Loucy (cell line): ENCODE measurements at regions not wholly inside any gene's neighbourhood (a gene's known extent, or its start where the extent isn't known, plus 50 kb on each side); places are given as distances from the start of the nearest gene placed in this dataset.

Experiments
- EZH2phosphoT487 ChIP-seq: fragments of 200-600 bp; IDR thresholded peaks from 2 replicates; pipeline ENCODE4 v1.6.1; 2018; ENCODE audit warnings: antibody characterized with exemption, mild to moderate bottlenecking, moderate library complexity, borderline replicate concordance
- TF ChIP-seq, protein P1 (sequence below): fragments of 200-600 bp; sonication (generic); conservative IDR thresholded peaks from 2 replicates; pipeline ENCODE4 v1.5.1; 2014; ENCODE audit warnings: mild to moderate bottlenecking, antibody characterized with exemption, low read length

DNA sequence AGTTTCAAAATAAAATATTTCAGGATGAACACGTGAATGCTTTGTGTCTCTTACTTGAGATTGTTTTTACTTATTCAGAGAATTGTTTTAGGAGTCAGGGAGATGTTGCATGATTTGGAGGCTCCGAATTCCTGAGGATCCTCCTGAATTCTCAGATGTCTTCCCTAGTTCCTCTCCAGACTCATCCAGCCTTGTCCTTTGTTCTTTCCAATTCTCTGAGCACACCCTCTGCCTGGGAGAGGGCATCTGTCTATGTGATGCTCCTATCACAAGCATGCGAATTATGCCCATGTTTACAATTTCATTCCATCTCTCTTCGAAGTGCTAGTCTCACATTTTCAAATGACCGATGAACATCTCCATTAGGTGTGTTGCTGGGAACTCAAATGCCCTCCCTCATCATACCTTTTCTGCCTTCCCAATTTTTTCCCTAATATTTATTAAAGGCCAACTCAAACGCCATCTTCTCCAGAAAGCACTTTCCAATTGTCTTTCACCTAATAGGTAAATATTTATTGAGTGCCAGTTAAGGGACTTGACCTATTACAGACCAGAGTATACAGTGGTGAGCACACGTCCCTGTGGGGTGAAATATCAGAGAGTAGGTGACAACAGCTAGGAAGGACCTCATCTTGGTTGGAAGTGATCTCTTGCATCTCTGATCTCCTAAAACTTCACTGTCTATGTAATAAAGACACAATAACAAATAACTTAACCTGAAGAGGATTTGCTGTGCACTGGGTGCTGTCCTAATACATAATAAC, 64.4 kb downstream of the ARF6 start:
- TF ChIP-seq, protein P1, sequence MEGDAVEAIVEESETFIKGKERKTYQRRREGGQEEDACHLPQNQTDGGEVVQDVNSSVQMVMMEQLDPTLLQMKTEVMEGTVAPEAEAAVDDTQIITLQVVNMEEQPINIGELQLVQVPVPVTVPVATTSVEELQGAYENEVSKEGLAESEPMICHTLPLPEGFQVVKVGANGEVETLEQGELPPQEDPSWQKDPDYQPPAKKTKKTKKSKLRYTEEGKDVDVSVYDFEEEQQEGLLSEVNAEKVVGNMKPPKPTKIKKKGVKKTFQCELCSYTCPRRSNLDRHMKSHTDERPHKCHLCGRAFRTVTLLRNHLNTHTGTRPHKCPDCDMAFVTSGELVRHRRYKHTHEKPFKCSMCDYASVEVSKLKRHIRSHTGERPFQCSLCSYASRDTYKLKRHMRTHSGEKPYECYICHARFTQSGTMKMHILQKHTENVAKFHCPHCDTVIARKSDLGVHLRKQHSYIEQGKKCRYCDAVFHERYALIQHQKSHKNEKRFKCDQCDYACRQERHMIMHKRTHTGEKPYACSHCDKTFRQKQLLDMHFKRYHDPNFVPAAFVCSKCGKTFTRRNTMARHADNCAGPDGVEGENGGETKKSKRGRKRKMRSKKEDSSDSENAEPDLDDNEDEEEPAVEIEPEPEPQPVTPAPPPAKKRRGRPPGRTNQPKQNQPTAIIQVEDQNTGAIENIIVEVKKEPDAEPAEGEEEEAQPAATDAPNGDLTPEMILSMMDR, result no peak
- no peak for TF ChIP-seq EZH2phosphoT487
